Fibroblast of skin of right biceps (primary cell): ENCODE measurements at regions not wholly inside any gene's neighbourhood (a gene's known extent, or its start where the extent isn't known, plus 50 kb on each side); places are given as distances from the start of the nearest gene placed in this dataset.
"Not testable (repeated sequence)": the region's sequence is repeated elsewhere in the genome, so short reads cannot be mapped to it uniquely, and the experiment has no call there.

ENCODE experiments used
- DNase-seq: peaks from one replicate; pipeline ENCODE4 v3.0.0-alpha.2; 2013

GRCh38 chr3:161920196-161920595 lies 423.6 kb downstream of the OTOL1 start:
- peak; percentile 11 for DNase-seq

GRCh38 chr3:161925749-161926360 lies 429.2 kb downstream of the OTOL1 start:
- DNase-seq, result no peak

- peak; percentile 15 for DNase-seq
Observed at GRCh38 chr3:161927131-161927530, 430.5 kb downstream of the OTOL1 start.

- no peak for DNase-seq
Observed at GRCh38 chr3:161939918-161940620, 443.5 kb downstream of the OTOL1 start.

GRCh38 chr3:161940621-161940965 lies 444.0 kb downstream of the OTOL1 start:
- DNase-seq, result no peak

GRCh38 chr3:161941891-161942290 lies 445.3 kb downstream of the OTOL1 start:
- no peak for DNase-seq

GRCh38 chr3:161943801-161944345 lies 447.3 kb downstream of the OTOL1 start:
- DNase-seq, result not testable (repeated sequence)

- no peak for DNase-seq
Observed at GRCh38 chr3:161946443-161946960, 449.9 kb downstream of the OTOL1 start.

GRCh38 chr3:161950318-161950868 lies 453.8 kb downstream of the OTOL1 start:
- DNase-seq, result no peak

GRCh38 chr3:161957467-161957866 lies 460.9 kb downstream of the OTOL1 start:
- peak; percentile 59 for DNase-seq

- DNase-seq, result no peak
Observed at GRCh38 chr3:161964857-161965256, 468.2 kb downstream of the OTOL1 start.

- DNase-seq, result peak; percentile 18
Observed at GRCh38 chr3:161969867-161970266, 473.3 kb downstream of the OTOL1 start.

GRCh38 chr3:161975201-161975600 lies 478.6 kb downstream of the OTOL1 start:
- no peak for DNase-seq

- DNase-seq, result peak; percentile 76
Observed at GRCh38 chr3:161977063-161977462, 480.5 kb downstream of the OTOL1 start.

GRCh38 chr3:161977850-161978249 lies 481.2 kb downstream of the OTOL1 start:
- DNase-seq, result no peak

- no peak for DNase-seq
Observed at GRCh38 chr3:161987933-161988332, 491.3 kb downstream of the OTOL1 start.

GRCh38 chr3:161989012-161989411 lies 492.4 kb downstream of the OTOL1 start:
- DNase-seq, result no peak

- DNase-seq, result no peak
Observed at GRCh38 chr3:161990036-161990435, 493.4 kb downstream of the OTOL1 start.

GRCh38 chr3:161991901-161992540 lies 495.4 kb downstream of the OTOL1 start:
- peak; percentile 47 for DNase-seq

GRCh38 chr3:161999846-162000245 lies 503.2 kb downstream of the OTOL1 start:
- DNase-seq, result no peak

- peak; percentile 39 for DNase-seq
Observed at GRCh38 chr3:162007722-162008121, 511.1 kb downstream of the OTOL1 start.

- no peak for DNase-seq
Observed at GRCh38 chr3:162012633-162013032, 516.0 kb downstream of the OTOL1 start.

GRCh38 chr3:162014284-162014683 lies 517.7 kb downstream of the OTOL1 start:
- DNase-seq, result no peak
